Neutrophil (primary cell): ENCODE measurements at regions not wholly inside any gene's neighbourhood (a gene's known extent, or its start where the extent isn't known, plus 50 kb on each side); places are given as distances from the start of the nearest gene placed in this dataset.

Experiments
- H3K27ac ChIP-seq: fragments of 200-600 bp; sonication (generic); 2 replicates; pipeline ENCODE4 v1.5.1; 2016; ENCODE audit warnings: mild to moderate bottlenecking, moderate library complexity
- H3K27me3 ChIP-seq: fragments of 200-600 bp; sonication (generic); 2 replicates; pipeline ENCODE4 v1.6.0; 2016; ENCODE audit warnings: mild to moderate bottlenecking
- H3K36me3 ChIP-seq: fragments of 200-600 bp; sonication (generic); 2 replicates; pipeline ENCODE4 v1.5.1; 2017
- H3K4me1 ChIP-seq, 2 experiments: fragments of 200-600 bp in 1 of 2; sonication (generic) in 1 of 2; 1 replicate in 1 of 2; 2 replicates in 1 of 2; pipeline versions ENCODE4 v1.5.1 to v1.6.1; 2013 to 2016; ENCODE audit warnings: low read depth in 1 of 2, low read length in 1 of 2, mild to moderate bottlenecking in 1 of 2, moderate library complexity in 1 of 2; ENCODE audit not compliant: control insufficient read depth in 1 of 2, insufficient read depth in 1 of 2
- H3K4me3 ChIP-seq, 2 experiments: fragments of 200-600 bp in 1 of 2; sonication (generic) in 1 of 2; 1 replicate in 1 of 2; 2 replicates in 1 of 2; pipeline ENCODE4 v1.5.1; 2013 to 2016; ENCODE audit warnings: low read depth in 1 of 2, low read length in 1 of 2, mild to moderate bottlenecking in 1 of 2, moderate library complexity in 1 of 2
- H3K9me3 ChIP-seq: fragments of 200-600 bp; sonication (generic); 2 replicates; pipeline ENCODE4 v1.5.1; 2016
- CTCF ChIP-seq: fragments of 200-600 bp; sonication (generic); IDR thresholded peaks from 2 replicates; pipeline ENCODE4 v1.5.1; 2016; ENCODE audit warnings: antibody characterized with exemption

DNA sequence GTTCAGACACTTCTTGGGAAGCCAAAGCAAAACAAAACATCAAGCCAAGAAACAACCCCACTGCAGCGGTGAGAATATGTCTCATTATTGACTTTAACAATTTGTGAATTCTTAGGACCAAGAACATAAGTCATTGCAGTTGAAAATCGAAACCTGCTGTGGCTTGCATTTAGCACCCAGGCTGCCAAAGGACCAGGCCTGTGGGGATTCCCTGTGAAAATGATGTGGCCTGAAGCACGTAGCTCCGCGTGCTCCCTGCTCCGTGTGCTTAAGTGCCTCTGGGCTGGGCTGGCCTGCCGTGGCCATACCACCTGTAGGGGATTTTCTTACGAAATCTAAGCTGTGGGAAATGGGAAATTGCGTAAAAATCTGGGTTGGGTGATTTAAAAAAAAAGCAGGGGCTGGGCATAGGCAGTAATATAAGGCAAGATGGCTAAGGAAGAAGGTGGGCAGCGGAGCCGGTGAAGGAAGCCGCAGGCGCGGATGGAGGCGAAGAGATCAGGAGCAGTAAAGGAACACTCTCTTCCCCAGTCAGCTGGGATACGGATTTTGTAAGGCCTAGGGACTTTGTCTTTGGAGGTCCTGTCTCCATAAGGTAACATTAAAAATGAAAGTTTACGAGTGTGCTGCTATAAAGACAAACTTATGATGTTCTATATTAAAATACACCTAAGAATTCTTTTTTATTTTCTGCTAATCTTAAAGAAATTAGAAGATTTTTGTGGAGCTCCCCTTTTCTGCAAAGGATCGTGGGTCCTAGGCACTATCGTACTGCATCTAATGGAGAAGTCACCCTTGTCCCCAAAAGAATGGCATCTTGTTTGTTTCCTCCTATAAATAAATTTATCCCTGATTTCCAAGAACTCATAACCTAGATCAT, 189.6 kb upstream of the SEMA6A start:
- H3K4me3 ChIP-seq = no peak overlapping the region
- H3K9me3 ChIP-seq = no peaks in the 10 kb centered on the region
- TF ChIP-seq CTCF = no peak
- H3K36me3 ChIP-seq = no peaks in the 10 kb centered on the region
- no peak overlapping the region for H3K27ac ChIP-seq
- H3K27me3 ChIP-seq = no peaks in the 10 kb centered on the region
- no peaks in the 10 kb centered on the region for H3K4me1 ChIP-seq

GRCh38 chr5:116759860-116760640, 185.4 kb upstream of the SEMA6A start:
- Histone ChIP-seq H3K27ac (no peak overlapping the region), H3K9me3 (no peaks in the 10 kb centered on the region), H3K4me1 (no peaks in the 10 kb centered on the region), H3K4me3 (no peak overlapping the region), H3K27me3 (no peaks in the 10 kb centered on the region), H3K36me3 (no peaks in the 10 kb centered on the region)
- TF ChIP-seq CTCF = no peak

DNA sequence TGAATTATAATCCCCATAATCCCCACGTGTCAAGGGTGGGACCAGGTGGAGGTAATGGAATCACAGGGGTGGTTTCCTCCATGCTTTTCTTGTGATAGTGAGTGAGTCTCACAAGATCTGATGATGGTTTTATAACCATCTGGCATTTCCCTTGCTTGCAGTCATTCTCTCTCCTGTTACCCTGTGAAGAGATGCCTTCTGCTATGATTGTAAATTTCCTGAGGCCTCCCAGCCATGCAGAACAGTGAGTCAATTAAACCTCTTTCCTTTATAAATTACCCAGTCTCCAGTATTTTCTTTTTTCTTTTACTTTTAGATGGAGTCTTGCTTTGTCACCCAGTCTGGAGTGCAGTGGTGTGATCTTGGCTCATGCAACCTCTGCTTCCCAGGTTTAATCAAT, 182.7 kb upstream of the SEMA6A start:
- H3K36me3 ChIP-seq = no peaks in the 10 kb centered on the region
- H3K27me3 ChIP-seq = no peaks in the 10 kb centered on the region
- no peak for TF ChIP-seq CTCF
- no peaks in the 10 kb centered on the region for H3K4me1 ChIP-seq
- no peaks in the 10 kb centered on the region for H3K9me3 ChIP-seq
- H3K4me3 ChIP-seq = no peak overlapping the region
- H3K27ac ChIP-seq = no peak overlapping the region

DNA sequence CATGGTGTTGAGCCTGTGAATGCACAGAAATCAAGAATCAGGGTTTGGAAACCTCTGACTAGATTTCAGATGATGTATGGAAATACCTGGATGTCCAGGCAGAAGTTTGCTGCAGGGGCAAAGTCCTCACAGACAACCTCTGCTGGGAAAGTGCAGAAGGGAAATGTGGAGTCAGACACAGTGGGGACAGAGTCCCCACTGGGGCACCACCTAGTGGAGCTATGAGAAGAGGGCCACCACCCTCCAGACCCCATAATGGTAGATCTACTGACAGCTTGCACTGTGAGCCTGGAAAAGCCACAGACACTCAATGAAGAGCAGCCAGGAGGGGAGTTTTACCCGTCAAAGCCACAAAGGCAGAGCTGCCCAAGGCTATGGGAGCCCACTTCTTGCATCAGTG, 181.9 kb upstream of the SEMA6A start:
- Histone ChIP-seq H3K27me3 (no peaks in the 10 kb centered on the region), H3K27ac (no peak overlapping the region), H3K4me3 (no peak overlapping the region), H3K36me3 (no peaks in the 10 kb centered on the region), H3K4me1 (no peaks in the 10 kb centered on the region), H3K9me3 (no peaks in the 10 kb centered on the region)
- TF ChIP-seq CTCF = no peak

GRCh38 chr5:116754556-116754955, 179.9 kb upstream of the SEMA6A start:
- H3K4me3 ChIP-seq = no peak overlapping the region
- no peaks in the 10 kb centered on the region for H3K27me3 ChIP-seq
- no peaks in the 10 kb centered on the region for H3K4me1 ChIP-seq
- H3K36me3 ChIP-seq = no peaks in the 10 kb centered on the region
- TF ChIP-seq CTCF = no peak
- no peak overlapping the region for H3K27ac ChIP-seq
- no peaks in the 10 kb centered on the region for H3K9me3 ChIP-seq
